ENCODE measurements at regions not wholly inside any gene's neighbourhood (a gene's known extent, or its start where the extent isn't known, plus 50 kb on each side); places are given as distances from the start of the nearest gene placed in this dataset.

GRCh38 chr17:77327566-77328464 lies 187.0 kb downstream of the SEC14L1 start:
- TF ChIP-seq CTCF (IDR thresholded peaks at IDR 0.05; ENCODE audit: low read depth, low read length), result no peak
- TF ChIP-seq EZH2phosphoT487 (IDR thresholded peaks at IDR 0.05; ENCODE audit: low read depth), result no peak

Data from OCI-LY3 (cell line).